ENCODE measurements at regions not wholly inside any gene's neighbourhood (a gene's known extent, or its start where the extent isn't known, plus 50 kb on each side); places are given as distances from the start of the nearest gene placed in this dataset.
A peak's percentile ranks its signal among the peaks of the same experiment; 100 is the strongest.

GRCh38 chr2:2673406-2673805 is 342.3 kb upstream of the MYT1L start:
- no peak overlapping the region for H3K4me3 ChIP-seq
- H3K27ac ChIP-seq = no peak overlapping the region

GRCh38 chr2:2672249-2672648 is 341.2 kb upstream of the MYT1L start:
- Histone ChIP-seq H3K4me3 (no peak overlapping the region), H3K27ac (no peak overlapping the region)

- Histone ChIP-seq H3K4me3 (no peak overlapping the region), H3K27ac (no peak overlapping the region)
Observed at GRCh38 chr2:2671826-2672225, 340.8 kb upstream of the MYT1L start.

- no peak overlapping the region for H3K4me3 ChIP-seq
Observed at GRCh38 chr2:2669316-2669715, 338.2 kb upstream of the MYT1L start.

GRCh38 chr2:2668681-2669265 is 337.7 kb upstream of the MYT1L start:
- Histone ChIP-seq H3K4me3 (no peak overlapping the region), H3K27ac (no peak overlapping the region)

More at GRCh38 chr2:2669316-2669715, 338.2 kb upstream of the MYT1L start:
- no peak overlapping the region for H3K27ac ChIP-seq

- Histone ChIP-seq H3K4me3 (no peak overlapping the region), H3K27ac (no peak overlapping the region)
Observed at GRCh38 chr2:2667690-2668089, 336.6 kb upstream of the MYT1L start.

GRCh38 chr2:2665834-2666133 is 334.7 kb upstream of the MYT1L start:
- Histone ChIP-seq H3K4me3 (no peak overlapping the region), H3K27ac (no peak overlapping the region)

- H3K27ac ChIP-seq = no peak overlapping the region
- no peak overlapping the region for H3K4me3 ChIP-seq
Observed at GRCh38 chr2:2664989-2665833, 334.1 kb upstream of the MYT1L start.

GRCh38 chr2:2663401-2664036 is 332.4 kb upstream of the MYT1L start:
- Histone ChIP-seq H3K27ac (no peak overlapping the region), H3K4me3 (no peak overlapping the region)

- Histone ChIP-seq H3K4me3 (no peak overlapping the region), H3K27ac (peak overlapping the region in 1 of 21 experiments; percentile 9)
Observed at GRCh38 chr2:2662847-2663356, 331.8 kb upstream of the MYT1L start.

- Histone ChIP-seq H3K27ac (peak overlapping the region in 4 of 21 experiments; percentile 1 to 42 (median 7)), H3K4me3 (no peak overlapping the region)
Observed at GRCh38 chr2:2662037-2662846, 331.2 kb upstream of the MYT1L start.

GRCh38 chr2:2660789-2661355 is 329.8 kb upstream of the MYT1L start:
- no peak overlapping the region for H3K27ac ChIP-seq

GRCh38 chr2:2657121-2657962 is 326.3 kb upstream of the MYT1L start:
- no peak overlapping the region for H3K27ac ChIP-seq
- no peak overlapping the region for H3K4me3 ChIP-seq

More at GRCh38 chr2:2660789-2661355, 329.8 kb upstream of the MYT1L start:
- H3K4me3 ChIP-seq = no peak overlapping the region

GRCh38 chr2:2656115-2657011 is 325.3 kb upstream of the MYT1L start:
- no peak overlapping the region for H3K27ac ChIP-seq
- no peak overlapping the region for H3K4me3 ChIP-seq

GRCh38 chr2:2655453-2656114 is 324.5 kb upstream of the MYT1L start:
- Histone ChIP-seq H3K4me3 (no peak overlapping the region), H3K27ac (no peak overlapping the region)

GRCh38 chr2:2653231-2653630 is 322.2 kb upstream of the MYT1L start:
- no peak overlapping the region for H3K4me3 ChIP-seq

GRCh38 chr2:2650608-2651375 is 319.7 kb upstream of the MYT1L start:
- no peak overlapping the region for H3K27ac ChIP-seq
- H3K4me3 ChIP-seq = no peak overlapping the region

More at GRCh38 chr2:2653231-2653630, 322.2 kb upstream of the MYT1L start:
- H3K27ac ChIP-seq = no peak overlapping the region

Data from skin epidermis (tissue), 12 donors.